ENCODE measurements at regions not wholly inside any gene's neighbourhood (a gene's known extent, or its start where the extent isn't known, plus 50 kb on each side); places are given as distances from the start of the nearest gene placed in this dataset.

DNA sequence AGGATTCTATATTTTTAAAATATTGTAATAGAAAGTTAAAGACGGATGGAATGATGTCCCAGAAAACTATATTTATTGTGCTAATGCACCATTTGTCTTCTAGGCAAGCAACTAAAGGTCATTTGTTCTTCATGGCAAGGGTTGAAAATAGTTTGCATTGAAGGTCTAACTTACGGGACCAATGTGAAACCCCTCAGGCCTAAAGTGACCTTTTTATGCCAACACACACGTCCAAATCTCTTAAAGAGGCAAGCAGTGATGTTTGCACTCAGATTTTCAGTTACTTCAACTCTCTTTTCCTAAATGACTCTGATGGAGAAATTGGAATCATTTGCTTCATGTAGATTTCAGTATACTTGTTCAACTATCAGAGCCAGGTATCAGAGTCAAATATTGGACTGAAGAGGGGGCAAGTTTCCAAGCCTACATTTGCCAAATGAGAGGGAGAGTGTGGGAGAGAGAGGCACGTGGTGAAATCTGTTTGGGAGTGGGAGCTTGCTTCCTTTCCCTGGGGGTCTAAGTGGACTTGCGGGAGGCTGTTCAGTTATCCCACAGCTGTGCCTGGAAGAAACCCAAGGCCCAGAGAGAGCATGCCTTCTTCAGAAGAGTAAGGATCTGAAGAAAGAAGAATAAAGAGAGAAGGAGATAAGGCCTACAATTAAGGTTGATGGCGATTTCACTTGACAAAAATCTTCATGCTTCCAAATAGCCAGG is 459.8 kb downstream of the BCAT1 start:
- H4K12ac ChIP-seq (ENCODE audit: low read depth, low read length) = no peak overlapping the region
- H4K8ac ChIP-seq (ENCODE audit: low read depth, low read length) = no peak overlapping the region
- no peak overlapping the region for H2BK12ac ChIP-seq (ENCODE audit: low read length)
- DNase-seq = no peak
- no peaks in the 10 kb centered on the region for H3K27me3 ChIP-seq (ENCODE audit: insufficient read depth, low read length)
- no peak overlapping the region for H3K4ac ChIP-seq (ENCODE audit: low read depth, low read length)
- no CpG with 5 or more reads among the region's 6 CpGs for WGBS (ENCODE audit: extremely low coverage, insufficient coverage, insufficient read length)
- H2AFZ ChIP-seq (ENCODE audit: insufficient read depth, low read length, poor library complexity) = no peak overlapping the region
- H3K9ac ChIP-seq (ENCODE audit: low read length) = no peak overlapping the region
- no peak overlapping the region for H2BK120ac ChIP-seq (ENCODE audit: insufficient read depth, low read length, poor library complexity)
- no peak overlapping the region for H2AK5ac ChIP-seq (ENCODE audit: low read length)
- H3K27ac ChIP-seq (ENCODE audit: low read depth, low read length) = no peak overlapping the region
- H3K4me2 ChIP-seq (ENCODE audit: low read length) = no peak overlapping the region
- H3K79me1 ChIP-seq (ENCODE audit: low read length) = no peaks in the 10 kb centered on the region
- H3K36me3 ChIP-seq (ENCODE audit: control insufficient read depth in 1 of 2, insufficient read depth in 2 of 2, low read length in 2 of 2) = no peaks in the 10 kb centered on the region
- no peaks in the 10 kb centered on the region for H3K9me3 ChIP-seq (ENCODE audit: insufficient read depth, low read depth, low read length)
- no peak overlapping the region for H3K18ac ChIP-seq (ENCODE audit: low read length)
- no peak overlapping the region for H3K14ac ChIP-seq (ENCODE audit: low read length)
- no peak overlapping the region for H4K91ac ChIP-seq (ENCODE audit: low read depth, low read length)
- no peaks in the 10 kb centered on the region for H3K79me2 ChIP-seq (ENCODE audit: control insufficient read depth, insufficient read depth, low read length, poor library complexity)
- no peaks in the 10 kb centered on the region for H3K4me1 ChIP-seq (ENCODE audit: control insufficient read depth in 1 of 2, insufficient read depth in 2 of 2, low read length in 2 of 2)
- no peak overlapping the region for H3K23ac ChIP-seq (ENCODE audit: low read length)
- no peak overlapping the region for H3K4me3 ChIP-seq (ENCODE audit: low read depth, low read length)
- no peak overlapping the region for H2BK5ac ChIP-seq (ENCODE audit: low read depth, low read length, poor library complexity)

DNA sequence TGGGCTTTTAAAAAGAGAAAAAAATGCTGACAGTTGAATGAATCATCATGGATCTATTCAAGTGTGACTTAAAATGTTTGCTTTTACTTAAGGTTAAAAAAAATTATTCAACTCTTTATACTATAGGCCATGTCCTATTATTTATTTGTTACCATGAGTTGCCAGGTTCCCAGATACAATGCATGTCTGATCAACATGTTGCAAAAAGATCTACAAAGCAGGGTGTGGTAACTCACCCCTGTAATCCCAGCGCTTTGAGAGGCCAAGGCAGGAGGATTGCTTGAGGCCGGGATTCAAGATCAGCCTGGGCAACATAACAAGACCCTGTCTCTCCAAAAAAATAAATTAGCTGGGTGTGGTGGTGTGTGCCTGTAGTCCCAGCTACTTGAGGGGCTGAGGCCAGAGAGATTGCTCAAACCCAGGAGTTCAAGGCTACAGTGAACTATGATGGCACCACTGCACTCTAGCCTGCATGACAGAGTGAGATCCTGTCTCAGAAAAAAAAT is 460.8 kb downstream of the BCAT1 start:
- H2AK5ac ChIP-seq (ENCODE audit: low read length) = no peak overlapping the region
- no peak overlapping the region for H3K27ac ChIP-seq (ENCODE audit: low read depth, low read length)
- H3K4me3 ChIP-seq (ENCODE audit: low read depth, low read length) = no peak overlapping the region
- no peak overlapping the region for H2AFZ ChIP-seq (ENCODE audit: insufficient read depth, low read length, poor library complexity)
- H4K12ac ChIP-seq (ENCODE audit: low read depth, low read length) = no peak overlapping the region
- no peak overlapping the region for H3K4ac ChIP-seq (ENCODE audit: low read depth, low read length)
- H2BK120ac ChIP-seq (ENCODE audit: insufficient read depth, low read length, poor library complexity) = no peak overlapping the region
- no peak overlapping the region for H2BK12ac ChIP-seq (ENCODE audit: low read length)
- H4K91ac ChIP-seq (ENCODE audit: low read depth, low read length) = no peak overlapping the region
- no peaks in the 10 kb centered on the region for H3K36me3 ChIP-seq (ENCODE audit: control insufficient read depth in 1 of 2, insufficient read depth in 2 of 2, low read length in 2 of 2)
- no peak overlapping the region for H3K18ac ChIP-seq (ENCODE audit: low read length)
- H3K27me3 ChIP-seq (ENCODE audit: insufficient read depth, low read length) = no peaks in the 10 kb centered on the region
- no peak overlapping the region for H4K8ac ChIP-seq (ENCODE audit: low read depth, low read length)
- no peak for DNase-seq
- H3K4me2 ChIP-seq (ENCODE audit: low read length) = no peak overlapping the region
- no peaks in the 10 kb centered on the region for H3K4me1 ChIP-seq (ENCODE audit: control insufficient read depth in 1 of 2, insufficient read depth in 2 of 2, low read length in 2 of 2)
- no peak overlapping the region for H2BK5ac ChIP-seq (ENCODE audit: low read depth, low read length, poor library complexity)
- H3K79me2 ChIP-seq (ENCODE audit: control insufficient read depth, insufficient read depth, low read length, poor library complexity) = no peaks in the 10 kb centered on the region
- H3K23ac ChIP-seq (ENCODE audit: low read length) = no peak overlapping the region
- H3K14ac ChIP-seq (ENCODE audit: low read length) = no peak overlapping the region
- no peak overlapping the region for H3K9ac ChIP-seq (ENCODE audit: low read length)
- whole genome bisulfite sequencing (ENCODE audit: extremely low coverage, insufficient coverage, insufficient read length) = no CpG with 5 or more reads among the region's 2 CpGs
- H3K9me3 ChIP-seq (ENCODE audit: insufficient read depth, low read depth, low read length) = no peaks in the 10 kb centered on the region
- no peaks in the 10 kb centered on the region for H3K79me1 ChIP-seq (ENCODE audit: low read length)

DNA sequence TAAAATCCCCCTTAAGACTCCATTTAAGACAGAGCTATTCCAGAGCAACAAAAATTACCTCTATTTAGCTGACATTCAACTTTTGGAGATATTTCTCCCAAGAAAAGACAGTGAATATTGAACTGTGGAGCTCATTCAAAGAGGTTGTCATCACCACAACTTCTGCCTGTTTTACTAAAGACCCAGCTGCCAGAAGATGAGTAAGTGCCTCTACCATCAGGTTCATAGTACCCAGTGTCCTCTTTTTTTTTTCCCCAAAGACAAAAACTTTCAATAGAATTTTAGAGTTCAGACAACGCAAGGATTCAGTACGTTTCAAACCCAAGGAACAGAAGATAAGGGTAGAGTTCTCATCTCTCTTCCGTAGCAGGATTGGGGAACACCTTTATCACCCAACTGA is 461.3 kb downstream of the BCAT1 start:
- no peak for DNase-seq
- H3K4me1 ChIP-seq (ENCODE audit: control insufficient read depth in 1 of 2, insufficient read depth in 2 of 2, low read length in 2 of 2) = no peaks in the 10 kb centered on the region
- no peaks in the 10 kb centered on the region for H3K79me2 ChIP-seq (ENCODE audit: control insufficient read depth, insufficient read depth, low read length, poor library complexity)
- WGBS (ENCODE audit: extremely low coverage, insufficient coverage, insufficient read length) = no CpG with 5 or more reads among the region's 3 CpGs
- no peak overlapping the region for H4K12ac ChIP-seq (ENCODE audit: low read depth, low read length)
- H3K14ac ChIP-seq (ENCODE audit: low read length) = no peak overlapping the region
- no peak overlapping the region for H3K4me3 ChIP-seq (ENCODE audit: low read depth, low read length)
- H2AFZ ChIP-seq (ENCODE audit: insufficient read depth, low read length, poor library complexity) = no peak overlapping the region
- no peak overlapping the region for H2BK5ac ChIP-seq (ENCODE audit: low read depth, low read length, poor library complexity)
- no peak overlapping the region for H3K9ac ChIP-seq (ENCODE audit: low read length)
- H3K4ac ChIP-seq (ENCODE audit: low read depth, low read length) = no peak overlapping the region
- H3K27me3 ChIP-seq (ENCODE audit: insufficient read depth, low read length) = no peaks in the 10 kb centered on the region
- H2BK12ac ChIP-seq (ENCODE audit: low read length) = no peak overlapping the region
- no peak overlapping the region for H3K4me2 ChIP-seq (ENCODE audit: low read length)
- no peak overlapping the region for H3K23ac ChIP-seq (ENCODE audit: low read length)
- H3K18ac ChIP-seq (ENCODE audit: low read length) = no peak overlapping the region
- H3K36me3 ChIP-seq (ENCODE audit: control insufficient read depth in 1 of 2, insufficient read depth in 2 of 2, low read length in 2 of 2) = no peaks in the 10 kb centered on the region
- H3K79me1 ChIP-seq (ENCODE audit: low read length) = no peaks in the 10 kb centered on the region
- no peak overlapping the region for H4K91ac ChIP-seq (ENCODE audit: low read depth, low read length)
- H2AK5ac ChIP-seq (ENCODE audit: low read length) = no peak overlapping the region
- H3K27ac ChIP-seq (ENCODE audit: low read depth, low read length) = no peak overlapping the region
- no peak overlapping the region for H4K8ac ChIP-seq (ENCODE audit: low read depth, low read length)
- H3K9me3 ChIP-seq (ENCODE audit: insufficient read depth, low read depth, low read length) = no peaks in the 10 kb centered on the region
- H2BK120ac ChIP-seq (ENCODE audit: insufficient read depth, low read length, poor library complexity) = no peak overlapping the region

DNA sequence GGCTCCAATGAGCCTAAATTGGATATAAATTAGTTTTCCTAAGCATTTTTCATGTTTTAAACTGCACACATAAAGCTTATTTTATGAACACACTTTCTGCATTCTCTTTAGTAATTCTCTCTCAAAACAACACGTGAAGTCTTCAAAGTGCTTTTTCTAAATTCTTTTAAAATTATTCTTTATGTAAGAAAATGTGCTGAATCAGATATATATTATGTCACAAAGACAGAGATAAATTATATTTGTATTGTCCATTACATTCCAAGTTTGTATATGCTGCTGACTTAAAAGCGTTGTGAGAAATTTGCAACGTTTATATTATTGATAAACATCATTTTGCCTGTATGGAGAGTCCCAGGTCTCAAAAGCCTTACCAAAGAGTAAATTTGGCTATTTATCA is 465.2 kb downstream of the BCAT1 start:
- Histone ChIP-seq H3K4me2 (ENCODE audit: low read length) (no peak overlapping the region), H2BK12ac (ENCODE audit: low read length) (no peak overlapping the region), H3K4me1 (ENCODE audit: control insufficient read depth in 1 of 2, insufficient read depth in 2 of 2, low read length in 2 of 2) (no peaks in the 10 kb centered on the region), H4K8ac (ENCODE audit: low read depth, low read length) (no peak overlapping the region), H2BK5ac (ENCODE audit: low read depth, low read length, poor library complexity) (no peak overlapping the region), H2BK120ac (ENCODE audit: insufficient read depth, low read length, poor library complexity) (no peak overlapping the region), H3K27ac (ENCODE audit: low read depth, low read length) (no peak overlapping the region), H3K79me1 (ENCODE audit: low read length) (no peaks in the 10 kb centered on the region), H3K9me3 (ENCODE audit: insufficient read depth, low read depth, low read length) (no peaks in the 10 kb centered on the region), H2AFZ (ENCODE audit: insufficient read depth, low read length, poor library complexity) (no peak overlapping the region), H3K23ac (ENCODE audit: low read length) (no peak overlapping the region), H3K14ac (ENCODE audit: low read length) (no peak overlapping the region), H4K12ac (ENCODE audit: low read depth, low read length) (no peak overlapping the region), H3K27me3 (ENCODE audit: insufficient read depth, low read length) (no peaks in the 10 kb centered on the region), H3K36me3 (ENCODE audit: control insufficient read depth in 1 of 2, insufficient read depth in 2 of 2, low read length in 2 of 2) (no peaks in the 10 kb centered on the region), H3K4ac (ENCODE audit: low read depth, low read length) (no peak overlapping the region), H4K91ac (ENCODE audit: low read depth, low read length) (no peak overlapping the region), H3K18ac (ENCODE audit: low read length) (no peak overlapping the region), H3K4me3 (ENCODE audit: low read depth, low read length) (no peak overlapping the region), H3K79me2 (ENCODE audit: control insufficient read depth, insufficient read depth, low read length, poor library complexity) (no peaks in the 10 kb centered on the region), H3K9ac (ENCODE audit: low read length) (no peak overlapping the region), H2AK5ac (ENCODE audit: low read length) (no peak overlapping the region)
- WGBS (ENCODE audit: extremely low coverage, insufficient coverage, insufficient read length) = no CpG with 5 or more reads among the region's 3 CpGs
- DNase-seq = no peak

Measured in trophoblast cell (in vitro differentiated cells and primary cell).